ENCODE measurements at regions not wholly inside any gene's neighbourhood (a gene's known extent, or its start where the extent isn't known, plus 50 kb on each side); places are given as distances from the start of the nearest gene placed in this dataset.

DNA sequence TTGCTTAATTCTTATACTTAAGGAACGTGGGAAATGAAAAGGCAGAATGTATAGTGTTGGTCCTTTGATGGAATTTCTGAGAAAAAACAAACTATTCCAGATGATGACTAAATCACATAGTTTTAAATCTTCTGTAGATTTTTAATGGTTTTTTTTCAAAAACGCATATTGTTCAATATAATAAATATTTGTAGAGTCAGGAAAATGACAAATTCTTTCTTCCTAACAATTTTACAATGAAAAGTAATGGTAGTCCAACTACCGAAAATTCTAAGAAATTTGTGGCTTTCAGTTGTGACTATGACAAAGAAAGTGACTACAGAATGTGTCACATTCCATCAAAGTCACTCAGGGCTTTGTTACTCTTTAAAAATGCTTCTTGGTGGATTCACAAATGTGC, 164.8 kb upstream of the PITX2 start:
- TF ChIP-seq REST (IDR thresholded peaks at IDR 0.05; ENCODE audit: low read depth) = no peak

DNA sequence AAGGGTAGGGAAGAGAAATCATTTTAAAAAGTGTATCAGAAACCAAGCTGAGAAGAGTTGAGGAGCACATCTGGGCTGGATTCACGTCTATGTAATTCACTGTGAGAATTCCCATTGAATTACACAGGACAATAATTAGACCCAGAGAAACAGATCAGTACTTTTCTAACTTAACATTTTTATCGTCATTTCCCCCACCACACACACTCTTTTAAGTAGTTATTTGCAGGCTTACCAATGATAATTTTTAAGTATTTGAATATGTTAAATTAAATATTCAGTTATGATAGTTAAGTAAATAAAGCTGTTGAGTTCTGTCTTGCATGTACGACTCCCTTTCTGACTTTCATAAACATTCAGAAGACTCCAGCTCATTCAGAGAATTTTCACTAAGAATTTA, 165.4 kb upstream of the PITX2 start:
- TF ChIP-seq ZBTB7A (IDR thresholded peaks at IDR 0.05; ENCODE audit: low read depth) = no peak
- no peak for TF ChIP-seq CREB1 (IDR thresholded peaks at IDR 0.05; ENCODE audit: low read depth)
- no peak for TF ChIP-seq CEBPB (IDR thresholded peaks at IDR 0.05)
- TF ChIP-seq TEAD4 (IDR thresholded peaks at IDR 0.05) = no peak
- no peak for TF ChIP-seq TAF1 (IDR thresholded peaks at IDR 0.05; ENCODE audit: low read depth)
- no peak for TF ChIP-seq YY1 (IDR thresholded peaks at IDR 0.05; ENCODE audit: low read depth)
- TF ChIP-seq TCF12 (IDR thresholded peaks at IDR 0.05; ENCODE audit: low read depth) = no peak
- no peak for TF ChIP-seq FOXM1 (IDR thresholded peaks at IDR 0.05; ENCODE audit: borderline replicate concordance, low read depth)
- TF ChIP-seq, protein P1, sequence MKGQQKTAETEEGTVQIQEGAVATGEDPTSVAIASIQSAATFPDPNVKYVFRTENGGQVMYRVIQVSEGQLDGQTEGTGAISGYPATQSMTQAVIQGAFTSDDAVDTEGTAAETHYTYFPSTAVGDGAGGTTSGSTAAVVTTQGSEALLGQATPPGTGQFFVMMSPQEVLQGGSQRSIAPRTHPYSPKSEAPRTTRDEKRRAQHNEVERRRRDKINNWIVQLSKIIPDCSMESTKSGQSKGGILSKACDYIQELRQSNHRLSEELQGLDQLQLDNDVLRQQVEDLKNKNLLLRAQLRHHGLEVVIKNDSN (IDR thresholded peaks at IDR 0.05) = no peak
- no peak for TF ChIP-seq MAX (IDR thresholded peaks at IDR 0.05)
- no peak for TF ChIP-seq NFIC (IDR thresholded peaks at IDR 0.05)
- TF ChIP-seq RAD21 (IDR thresholded peaks at IDR 0.05; ENCODE audit: low read depth) = no peak
- no peak for TF ChIP-seq REST (IDR thresholded peaks at IDR 0.05; ENCODE audit: low read depth)
- no peak for TF ChIP-seq EGR1 (IDR thresholded peaks at IDR 0.05)
- TF ChIP-seq EP300 (IDR thresholded peaks at IDR 0.05; ENCODE audit: borderline replicate concordance) = no peak

GRCh38 chr4:110792036-110792435, 169.2 kb upstream of the PITX2 start:
- no peak for TF ChIP-seq RAD21 (IDR thresholded peaks at IDR 0.05; ENCODE audit: low read depth)
- TF ChIP-seq CEBPB (IDR thresholded peaks at IDR 0.05) = no peak
- TF ChIP-seq TEAD4 (IDR thresholded peaks at IDR 0.05) = no peak
- no peak for TF ChIP-seq NFIC (IDR thresholded peaks at IDR 0.05)
- TF ChIP-seq EGR1 (IDR thresholded peaks at IDR 0.05) = no peak
- no peak for TF ChIP-seq TCF12 (IDR thresholded peaks at IDR 0.05; ENCODE audit: low read depth)
- TF ChIP-seq, protein P1 (IDR thresholded peaks at IDR 0.05) = no peak
- no peak for TF ChIP-seq FOXM1 (IDR thresholded peaks at IDR 0.05; ENCODE audit: borderline replicate concordance, low read depth)
- no peak for TF ChIP-seq CREB1 (IDR thresholded peaks at IDR 0.05; ENCODE audit: low read depth)
- TF ChIP-seq YY1 (IDR thresholded peaks at IDR 0.05; ENCODE audit: low read depth) = no peak

DNA sequence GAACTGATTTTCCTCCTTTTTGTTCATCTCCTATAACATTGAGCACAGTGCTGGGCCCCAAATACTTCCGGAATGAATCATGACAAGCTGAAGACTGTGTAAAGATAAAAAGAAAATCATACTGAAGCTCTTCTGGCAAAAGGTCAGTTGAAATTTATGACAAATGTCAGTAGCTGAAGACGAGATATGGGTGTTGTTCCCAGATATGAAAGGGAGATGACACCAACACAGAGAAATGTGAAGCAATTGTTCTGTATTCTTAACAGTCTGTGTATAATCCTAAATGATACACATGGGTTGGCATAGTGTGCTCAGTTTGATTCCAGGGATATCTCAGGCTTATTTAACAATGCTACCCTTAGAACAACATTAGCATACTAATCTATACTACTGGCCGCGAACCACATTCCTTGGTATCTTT, 170.5 kb upstream of the PITX2 start:
- no peak for TF ChIP-seq TCF12 (IDR thresholded peaks at IDR 0.05; ENCODE audit: low read depth)
- TF ChIP-seq NFIC (IDR thresholded peaks at IDR 0.05) = no peak
- no peak for TF ChIP-seq TAF1 (IDR thresholded peaks at IDR 0.05; ENCODE audit: low read depth)
- TF ChIP-seq FOXM1 (IDR thresholded peaks at IDR 0.05; ENCODE audit: borderline replicate concordance, low read depth) = no peak
- no peak for TF ChIP-seq RAD21 (IDR thresholded peaks at IDR 0.05; ENCODE audit: low read depth)
- TF ChIP-seq YY1 (IDR thresholded peaks at IDR 0.05; ENCODE audit: low read depth) = no peak

DNA sequence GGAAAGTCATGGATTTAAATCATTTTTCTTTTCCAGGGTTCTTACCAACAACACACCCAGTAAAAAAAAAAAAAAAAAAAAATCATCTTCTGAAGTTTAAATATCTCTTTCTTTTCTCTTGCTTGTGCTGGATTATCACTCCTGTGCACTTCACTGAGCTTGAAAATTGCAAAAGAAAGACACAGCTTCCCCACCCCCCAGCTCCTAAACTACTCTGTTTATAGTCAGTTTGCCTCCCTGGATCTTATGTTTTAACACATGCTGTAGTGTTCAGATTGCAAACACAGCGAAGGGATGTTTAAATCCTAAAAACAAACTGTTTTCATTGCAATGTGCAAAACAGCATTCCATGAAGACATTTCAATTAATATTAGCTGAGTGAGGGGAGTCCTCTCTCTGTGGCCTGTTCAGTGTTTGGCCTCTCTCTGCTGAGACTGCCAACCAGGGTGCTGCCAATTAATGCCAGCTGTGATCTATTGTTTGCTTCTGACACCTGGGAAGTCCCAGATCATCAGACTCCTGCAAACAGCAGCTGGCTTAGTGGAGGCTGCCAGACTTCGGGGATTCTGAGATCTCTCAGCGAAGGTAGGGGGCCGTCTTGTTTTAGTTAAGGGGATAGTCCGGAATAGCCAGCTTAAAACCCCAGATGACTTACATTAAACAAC, 171.1 kb upstream of the PITX2 start:
- no peak for TF ChIP-seq TEAD4 (IDR thresholded peaks at IDR 0.05)
- TF ChIP-seq ZBTB7A (IDR thresholded peaks at IDR 0.05; ENCODE audit: low read depth) = no peak
- no peak for TF ChIP-seq FOXM1 (IDR thresholded peaks at IDR 0.05; ENCODE audit: borderline replicate concordance, low read depth)
- no peak for TF ChIP-seq EGR1 (IDR thresholded peaks at IDR 0.05)
- no peak for TF ChIP-seq RAD21 (IDR thresholded peaks at IDR 0.05; ENCODE audit: low read depth)

DNA sequence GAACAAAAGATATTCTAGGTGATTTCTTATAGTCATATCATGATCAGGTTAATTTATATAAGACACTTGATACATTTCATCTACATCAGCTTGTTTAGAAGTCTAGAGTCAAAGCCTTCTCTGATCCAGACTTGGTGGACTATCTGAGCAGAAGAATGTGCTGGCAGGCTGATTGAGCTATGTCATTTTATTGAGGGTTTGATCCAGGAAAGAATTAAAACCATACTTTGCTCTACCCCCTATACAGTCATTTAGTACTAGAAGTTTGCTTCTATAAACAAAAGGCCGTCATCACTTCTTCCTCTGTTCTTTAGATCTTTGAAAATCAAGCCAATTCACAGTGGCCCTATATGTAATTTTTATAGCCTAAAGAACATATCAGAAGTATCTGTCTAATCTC, 173.1 kb upstream of the PITX2 start:
- TF ChIP-seq REST (IDR thresholded peaks at IDR 0.05; ENCODE audit: low read depth) (no peak), TEAD4 (IDR thresholded peaks at IDR 0.05) (no peak)
- TF ChIP-seq, protein P1 (IDR thresholded peaks at IDR 0.05) = no peak

All from Ishikawa (cell line).